ENCODE measurements at regions not wholly inside any gene's neighbourhood (a gene's known extent, or its start where the extent isn't known, plus 50 kb on each side); places are given as distances from the start of the nearest gene placed in this dataset.

GRCh38 chr13:63024458-63024857, 1608.8 kb upstream of the PCDH20 start:
- no peaks in the 10 kb centered on the region for H3K27me3 ChIP-seq (replicated peaks; ENCODE audit: insufficient read depth, low read length)
- H3K9me3 ChIP-seq (replicated peaks; ENCODE audit: insufficient read depth, low read length): no peaks in the 10 kb centered on the region
- no peaks in the 10 kb centered on the region for H3K9me2 ChIP-seq (replicated peaks; ENCODE audit: insufficient read depth, low read length)
- H3K9ac ChIP-seq (ENCODE audit: low read length): no peak overlapping the region
- H3K27ac ChIP-seq (ENCODE audit: low read length): no peak overlapping the region
- no peaks in the 10 kb centered on the region for H3K79me2 ChIP-seq (ENCODE audit: low read length)
- H2AFZ ChIP-seq (ENCODE audit: low read length): no peak overlapping the region
- H4K20me1 ChIP-seq (ENCODE audit: insufficient read depth, low read length): no peaks in the 10 kb centered on the region
- TF ChIP-seq CTCF (IDR thresholded peaks at IDR 0.05; ENCODE audit: low read length): no peak
- TF ChIP-seq EZH2phosphoT487 (IDR thresholded peaks at IDR 0.05; ENCODE audit: low read length): no peak
- no peak for TF ChIP-seq EZH2 (optimal IDR thresholded peaks at IDR 0.05; ENCODE audit: low read depth, low read length)
- H3K4me2 ChIP-seq (ENCODE audit: low read depth, low read length): no peak overlapping the region
- no peak for DNase-seq
- no peak overlapping the region for H3K4me3 ChIP-seq (ENCODE audit: low read length)
- no peaks in the 10 kb centered on the region for H3K36me3 ChIP-seq (replicated peaks; ENCODE audit: insufficient read depth, low read length)
- H3F3A ChIP-seq (ENCODE audit: insufficient read depth, low read length): no peaks in the 10 kb centered on the region
- H3K4me1 ChIP-seq (ENCODE audit: low read length): no peaks in the 10 kb centered on the region

- Histone ChIP-seq H3K9me3 (replicated peaks; ENCODE audit: insufficient read depth, low read length) (no peaks in the 10 kb centered on the region), H3K79me2 (ENCODE audit: low read length) (no peaks in the 10 kb centered on the region), H2AFZ (ENCODE audit: low read length) (no peak overlapping the region), H4K20me1 (ENCODE audit: insufficient read depth, low read length) (no peaks in the 10 kb centered on the region), H3K9me2 (replicated peaks; ENCODE audit: insufficient read depth, low read length) (no peaks in the 10 kb centered on the region), H3K4me1 (ENCODE audit: low read length) (no peaks in the 10 kb centered on the region), H3K4me3 (ENCODE audit: low read length) (no peak overlapping the region), H3F3A (ENCODE audit: insufficient read depth, low read length) (no peaks in the 10 kb centered on the region), H3K9ac (ENCODE audit: low read length) (no peak overlapping the region), H3K36me3 (replicated peaks; ENCODE audit: insufficient read depth, low read length) (no peaks in the 10 kb centered on the region), H3K27me3 (replicated peaks; ENCODE audit: insufficient read depth, low read length) (no peaks in the 10 kb centered on the region), H3K27ac (ENCODE audit: low read length) (no peak overlapping the region), H3K4me2 (ENCODE audit: low read depth, low read length) (no peak overlapping the region)
- DNase-seq: no peak
- TF ChIP-seq EZH2 (optimal IDR thresholded peaks at IDR 0.05; ENCODE audit: low read depth, low read length): no peak
- TF ChIP-seq CTCF (IDR thresholded peaks at IDR 0.05; ENCODE audit: low read length): no peak
- no peak for TF ChIP-seq EZH2phosphoT487 (IDR thresholded peaks at IDR 0.05; ENCODE audit: low read length)
These were observed 1596.3 kb upstream of the PCDH20 start for GRCh38 chr13:63011996-63012395.

- DNase-seq: no peak
- H3F3A ChIP-seq (ENCODE audit: insufficient read depth, low read length): no peaks in the 10 kb centered on the region
- no peaks in the 10 kb centered on the region for H3K9me2 ChIP-seq (replicated peaks; ENCODE audit: insufficient read depth, low read length)
- H3K36me3 ChIP-seq (replicated peaks; ENCODE audit: insufficient read depth, low read length): no peaks in the 10 kb centered on the region
- no peak overlapping the region for H3K4me2 ChIP-seq (ENCODE audit: low read depth, low read length)
- H4K20me1 ChIP-seq (ENCODE audit: insufficient read depth, low read length): no peaks in the 10 kb centered on the region
- H3K4me3 ChIP-seq (ENCODE audit: low read length): no peak overlapping the region
- no peak overlapping the region for H3K27ac ChIP-seq (ENCODE audit: low read length)
- no peak overlapping the region for H3K9ac ChIP-seq (ENCODE audit: low read length)
- H3K27me3 ChIP-seq (replicated peaks; ENCODE audit: insufficient read depth, low read length): no peaks in the 10 kb centered on the region
- no peaks in the 10 kb centered on the region for H3K9me3 ChIP-seq (replicated peaks; ENCODE audit: insufficient read depth, low read length)
- no peaks in the 10 kb centered on the region for H3K79me2 ChIP-seq (ENCODE audit: low read length)
- no peaks in the 10 kb centered on the region for H3K4me1 ChIP-seq (ENCODE audit: low read length)
- TF ChIP-seq EZH2phosphoT487 (IDR thresholded peaks at IDR 0.05; ENCODE audit: low read length): no peak
- TF ChIP-seq CTCF (IDR thresholded peaks at IDR 0.05; ENCODE audit: low read length): no peak
- no peak for TF ChIP-seq EZH2 (optimal IDR thresholded peaks at IDR 0.05; ENCODE audit: low read depth, low read length)
- no peak overlapping the region for H2AFZ ChIP-seq (ENCODE audit: low read length)
These were observed 1594.5 kb upstream of the PCDH20 start for GRCh38 chr13:63010072-63010658.

Data from MM.1S (cell line).